DOHH2 (cell line): ENCODE measurements at regions not wholly inside any gene's neighbourhood (a gene's known extent, or its start where the extent isn't known, plus 50 kb on each side); places are given as distances from the start of the nearest gene placed in this dataset.

Experiments
- H3F3A ChIP-seq: fragments of 200-600 bp; sonication (generic), shearing (Covaris generic); 2 replicates; pipeline ENCODE4 v1.6.0; 2016; ENCODE audit warnings: antibody characterized with exemption, mild to moderate bottlenecking; ENCODE audit not compliant: control insufficient read depth, insufficient read depth
- H3K27ac ChIP-seq: fragments of 200-600 bp; sonication (generic); 2 replicates; pipeline ENCODE4 v1.5.1; 2014; ENCODE audit warnings: low read depth, mild to moderate bottlenecking, low read length, moderate library complexity
- H3K27me3 ChIP-seq: fragments of 200-600 bp; sonication (generic); 2 replicates; pipeline ENCODE4 v1.6.1; 2014; ENCODE audit warnings: mild to moderate bottlenecking, low read length, mixed read lengths; ENCODE audit not compliant: control insufficient read depth
- H3K36me3 ChIP-seq: fragments of 200-600 bp; sonication (generic); 2 replicates; pipeline ENCODE4 v1.6.1; 2014; ENCODE audit warnings: mild to moderate bottlenecking, low read length, moderate library complexity, mixed read lengths; ENCODE audit not compliant: control insufficient read depth
- H3K4me1 ChIP-seq: fragments of 200-600 bp; sonication (generic); 2 replicates; pipeline ENCODE4 v1.6.1; 2014; ENCODE audit warnings: mild to moderate bottlenecking, low read length, mixed read lengths; ENCODE audit not compliant: control insufficient read depth
- H3K4me2 ChIP-seq: fragments of 200-600 bp; sonication (generic); 2 replicates; pipeline ENCODE4 v1.6.0; 2014; ENCODE audit warnings: mild to moderate bottlenecking, low read length, moderate library complexity
- H3K4me3 ChIP-seq: fragments of 200-600 bp; sonication (generic); 2 replicates; pipeline ENCODE4 v1.5.1; 2014; ENCODE audit warnings: mild to moderate bottlenecking, low read length, mixed read lengths
- H3K79me2 ChIP-seq: fragments of 200-600 bp; sonication (generic); 2 replicates; pipeline ENCODE4 v1.6.1; 2014; ENCODE audit warnings: mild to moderate bottlenecking, low read length, mixed read lengths; ENCODE audit not compliant: control insufficient read depth
- H3K9me2 ChIP-seq: fragments of 200-600 bp; sonication (generic); replicated peaks from 2 replicates; pipeline ENCODE4 v1.6.1; 2014; ENCODE audit warnings: mild to moderate bottlenecking, low read length, mixed read lengths; ENCODE audit not compliant: control insufficient read depth
- H3K9me3 ChIP-seq: fragments of 200-600 bp; sonication (generic); 2 replicates; pipeline ENCODE4 v1.6.1; 2014; ENCODE audit warnings: antibody characterized with exemption, low read length, mixed read lengths; ENCODE audit not compliant: control insufficient read depth, insufficient read depth
- H4K20me1 ChIP-seq: fragments of 200-600 bp; sonication (generic); 2 replicates; pipeline ENCODE4 v1.6.0; 2014; ENCODE audit warnings: low read depth, mild to moderate bottlenecking, antibody characterized with exemption, low read length, moderate library complexity; ENCODE audit not compliant: control insufficient read depth, insufficient read depth
- EZH2phosphoT487 ChIP-seq: fragments of 200-600 bp; sonication (generic); IDR thresholded peaks from 2 replicates; pipeline ENCODE4 v1.6.1; 2017; ENCODE audit warnings: borderline replicate concordance, mild to moderate bottlenecking, antibody characterized with exemption, low read length, moderate library complexity, mixed read lengths
- TF ChIP-seq, protein P1 (sequence below): fragments of 200-600 bp; sonication (generic); IDR thresholded peaks from one replicate; pipeline ENCODE4 v1.5.1; 2014; ENCODE audit warnings: antibody characterized with exemption, mild to moderate bottlenecking, low read depth, low read length; ENCODE audit not compliant: poor library complexity, severe bottlenecking

DNA sequence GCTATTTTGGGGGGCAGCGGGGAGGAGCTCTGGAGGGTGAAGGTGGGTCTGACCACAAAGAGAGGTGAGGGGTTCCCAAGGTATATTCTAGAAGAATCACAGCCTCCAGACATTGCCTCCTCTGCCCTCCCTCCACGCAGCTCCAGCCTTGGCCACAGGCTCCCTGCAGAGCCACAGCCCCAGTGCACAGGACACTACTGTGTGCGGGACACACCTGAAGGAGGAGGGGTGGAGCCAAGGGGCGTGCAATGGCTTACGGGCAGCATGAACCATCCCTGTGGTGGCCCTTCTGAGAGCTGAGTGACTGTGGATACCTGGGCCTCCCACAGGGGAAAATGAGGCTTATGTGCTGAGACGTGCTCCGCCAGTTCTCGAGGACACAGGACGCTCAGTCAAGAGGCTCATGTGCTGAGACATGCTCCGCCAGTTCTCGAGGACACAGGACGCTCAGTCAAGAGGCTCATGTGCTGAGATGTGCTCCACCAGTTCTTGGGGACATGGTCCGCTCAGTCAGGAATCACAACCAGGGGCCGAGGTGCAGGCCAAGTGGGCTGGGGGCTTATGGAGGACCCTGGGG lies 417.3 kb downstream of the SHANK2 start:
- no peaks in the 10 kb centered on the region for H3K9me3 ChIP-seq
- TF ChIP-seq, protein P1, sequence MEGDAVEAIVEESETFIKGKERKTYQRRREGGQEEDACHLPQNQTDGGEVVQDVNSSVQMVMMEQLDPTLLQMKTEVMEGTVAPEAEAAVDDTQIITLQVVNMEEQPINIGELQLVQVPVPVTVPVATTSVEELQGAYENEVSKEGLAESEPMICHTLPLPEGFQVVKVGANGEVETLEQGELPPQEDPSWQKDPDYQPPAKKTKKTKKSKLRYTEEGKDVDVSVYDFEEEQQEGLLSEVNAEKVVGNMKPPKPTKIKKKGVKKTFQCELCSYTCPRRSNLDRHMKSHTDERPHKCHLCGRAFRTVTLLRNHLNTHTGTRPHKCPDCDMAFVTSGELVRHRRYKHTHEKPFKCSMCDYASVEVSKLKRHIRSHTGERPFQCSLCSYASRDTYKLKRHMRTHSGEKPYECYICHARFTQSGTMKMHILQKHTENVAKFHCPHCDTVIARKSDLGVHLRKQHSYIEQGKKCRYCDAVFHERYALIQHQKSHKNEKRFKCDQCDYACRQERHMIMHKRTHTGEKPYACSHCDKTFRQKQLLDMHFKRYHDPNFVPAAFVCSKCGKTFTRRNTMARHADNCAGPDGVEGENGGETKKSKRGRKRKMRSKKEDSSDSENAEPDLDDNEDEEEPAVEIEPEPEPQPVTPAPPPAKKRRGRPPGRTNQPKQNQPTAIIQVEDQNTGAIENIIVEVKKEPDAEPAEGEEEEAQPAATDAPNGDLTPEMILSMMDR: no peak
- no peak for TF ChIP-seq EZH2phosphoT487
- H3K27ac ChIP-seq: no peak overlapping the region
- no peaks in the 10 kb centered on the region for H3K79me2 ChIP-seq
- H3K9me2 ChIP-seq: no peaks in the 10 kb centered on the region
- no peaks in the 10 kb centered on the region for H3F3A ChIP-seq
- no peaks in the 10 kb centered on the region for H3K36me3 ChIP-seq
- H3K4me1 ChIP-seq: no peaks in the 10 kb centered on the region
- no peak overlapping the region for H3K4me2 ChIP-seq
- H4K20me1 ChIP-seq: no peaks in the 10 kb centered on the region
- H3K27me3 ChIP-seq: no peaks in the 10 kb centered on the region
- no peak overlapping the region for H3K4me3 ChIP-seq

DNA sequence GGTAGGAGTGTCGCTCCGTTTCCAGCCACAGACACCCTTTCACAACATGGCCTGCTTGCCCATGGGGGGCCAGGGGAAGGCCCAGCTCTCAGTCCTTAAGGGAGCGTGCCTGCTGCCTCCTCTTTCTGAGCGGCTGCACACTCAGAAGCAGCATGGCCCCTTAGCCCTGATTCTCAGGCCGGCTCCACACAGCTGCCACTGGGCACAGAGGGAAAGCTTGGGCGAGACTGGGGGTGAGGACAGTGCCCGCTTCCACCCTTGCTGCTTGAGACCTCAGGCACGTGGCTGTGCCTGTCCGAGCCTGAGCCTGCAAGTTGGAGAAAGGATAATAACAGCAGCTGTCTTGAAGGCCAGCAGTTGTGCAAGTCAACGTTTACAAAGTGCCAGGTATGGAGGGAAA lies 416.3 kb downstream of the SHANK2 start:
- no peaks in the 10 kb centered on the region for H4K20me1 ChIP-seq
- H3K27ac ChIP-seq: no peak overlapping the region
- no peaks in the 10 kb centered on the region for H3F3A ChIP-seq
- H3K36me3 ChIP-seq: no peaks in the 10 kb centered on the region
- no peaks in the 10 kb centered on the region for H3K79me2 ChIP-seq
- no peaks in the 10 kb centered on the region for H3K9me2 ChIP-seq
- TF ChIP-seq, protein P1: no peak
- no peak for TF ChIP-seq EZH2phosphoT487
- H3K4me3 ChIP-seq: no peak overlapping the region
- no peaks in the 10 kb centered on the region for H3K27me3 ChIP-seq
- H3K4me1 ChIP-seq: no peaks in the 10 kb centered on the region
- H3K9me3 ChIP-seq: no peaks in the 10 kb centered on the region
- H3K4me2 ChIP-seq: no peak overlapping the region

DNA sequence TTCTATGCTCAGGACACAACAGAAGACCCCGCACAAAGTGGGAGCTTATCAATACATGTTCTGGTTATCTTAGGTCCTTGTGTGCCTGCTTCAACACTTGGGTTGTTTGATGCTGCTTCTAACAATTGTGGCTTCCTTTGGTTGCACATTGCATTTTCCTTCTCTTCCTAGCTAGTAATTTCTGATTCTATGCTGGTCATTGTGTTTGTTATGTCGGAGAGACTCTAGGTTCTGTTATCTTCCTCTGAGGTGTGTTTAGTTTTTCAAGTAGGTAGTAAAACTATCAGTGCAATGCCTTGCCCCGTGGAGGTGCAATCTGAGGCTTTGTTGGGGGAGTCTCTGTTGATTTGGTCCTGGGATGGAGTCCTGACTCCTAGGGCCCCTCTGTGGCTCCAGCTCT lies 414.2 kb downstream of the SHANK2 start:
- Histone ChIP-seq H3K4me1 (no peaks in the 10 kb centered on the region), H3K9me2 (no peaks in the 10 kb centered on the region), H3K27me3 (no peaks in the 10 kb centered on the region), H3K36me3 (no peaks in the 10 kb centered on the region), H3K4me3 (no peak overlapping the region), H3K27ac (no peak overlapping the region), H3F3A (no peaks in the 10 kb centered on the region), H3K9me3 (no peaks in the 10 kb centered on the region), H3K79me2 (no peaks in the 10 kb centered on the region), H4K20me1 (no peaks in the 10 kb centered on the region), H3K4me2 (no peak overlapping the region)
- no peak for TF ChIP-seq EZH2phosphoT487
- TF ChIP-seq, protein P1: no peak

- no peaks in the 10 kb centered on the region for H3K9me3 ChIP-seq
- no peaks in the 10 kb centered on the region for H3K4me1 ChIP-seq
Measured at GRCh38 chr11:70839851-70840250, 412.5 kb downstream of the SHANK2 start.

More at GRCh38 chr11:70839851-70840250, 412.5 kb downstream of the SHANK2 start:
- H3K79me2 ChIP-seq: no peaks in the 10 kb centered on the region
- no peaks in the 10 kb centered on the region for H3F3A ChIP-seq
- no peaks in the 10 kb centered on the region for H3K9me2 ChIP-seq
- H3K4me2 ChIP-seq: no peak overlapping the region
- TF ChIP-seq, protein P1: no peak
- TF ChIP-seq EZH2phosphoT487: no peak
- H3K36me3 ChIP-seq: no peaks in the 10 kb centered on the region
- H3K27ac ChIP-seq: no peak overlapping the region
- no peaks in the 10 kb centered on the region for H4K20me1 ChIP-seq
- no peaks in the 10 kb centered on the region for H3K27me3 ChIP-seq
- no peak overlapping the region for H3K4me3 ChIP-seq
